ENCODE measurements at regions not wholly inside any gene's neighbourhood (a gene's known extent, or its start where the extent isn't known, plus 50 kb on each side); places are given as distances from the start of the nearest gene placed in this dataset.

- no peaks in the 10 kb centered on the region for H3K4me1 ChIP-seq (ENCODE audit: control insufficient read depth, insufficient read depth, low read length)
- ChIA-PET POLR2A (no interaction called here), CTCF (no interaction called here), SMC1A (ENCODE audit: uncharacterized antibody, unreplicated experiment) (no interaction called here), RAD21 (ENCODE audit: unreplicated experiment) (no interaction called here)
- H3K9ac ChIP-seq (ENCODE audit: control insufficient read depth, insufficient read depth, low read length): no peak overlapping the region
- no peak overlapping the region for H3K27ac ChIP-seq (ENCODE audit: control insufficient read depth, insufficient read depth)
- ATAC-seq: no peak
- H3K4me2 ChIP-seq (ENCODE audit: control insufficient read depth, insufficient read depth): no peak overlapping the region
- no peaks in the 10 kb centered on the region for H3K79me2 ChIP-seq (ENCODE audit: control insufficient read depth, insufficient read depth, low read length)
- no peaks in the 10 kb centered on the region for H3K36me3 ChIP-seq (ENCODE audit: control insufficient read depth in 2 of 2, insufficient read depth in 2 of 2, low read length in 1 of 2)
- in situ Hi-C loops (cut with MboI) (no loop called here), intact Hi-C loops (cut with micrococcal nuclease; ENCODE audit: unreplicated experiment) (no loop called here)
- BruUV-seq (replicated peaks): no TSS peak
- H3K9me3 ChIP-seq (replicated peaks; ENCODE audit: control insufficient read depth, insufficient read depth, low read length): no peaks in the 10 kb centered on the region; the same call in 2 of the 3 replicates
- 37% methylated on average over 13 of the region's 13 CpGs for WGBS (ENCODE audit: insufficient coverage, insufficient replicate concordance, low lambda C conversion rate, missing lambda C conversion rate)
- H4K20me1 ChIP-seq (ENCODE audit: control insufficient read depth, insufficient read depth): no peaks in the 10 kb centered on the region
- no peaks in the 10 kb centered on the region for H3K27me3 ChIP-seq (replicated peaks in 1 of 2; ENCODE audit: control insufficient read depth in 2 of 2, insufficient read depth in 2 of 2, low read length in 1 of 2)
- DNase-seq (ENCODE audit: low read depth, low spot score): no peak
- TF ChIP-seq ZZZ3 (IDR thresholded peaks at IDR 0.05; ENCODE audit: control insufficient read depth, insufficient read length, low read depth) (no peak), HCFC1 (IDR thresholded peaks at IDR 0.05; ENCODE audit: low read length) (no peak), NR2C2 (IDR thresholded peaks at IDR 0.05; ENCODE audit: borderline replicate concordance, control insufficient read depth, insufficient read length, low read depth) (no peak), SUZ12 (IDR thresholded peaks at IDR 0.05; ENCODE audit: unreplicated experiment) (no peak), NFYB (IDR thresholded peaks at IDR 0.05; ENCODE audit: insufficient read depth, low read depth, low read length) (no peak), SIX5 (IDR thresholded peaks at IDR 0.05; ENCODE audit: low read depth, low read length, severe bottlenecking) (no peak), CEBPB (IDR thresholded peaks at IDR 0.05; ENCODE audit: borderline replicate concordance in 1 of 2, low read depth in 2 of 2, low read length in 2 of 2) (no peak), POLR2AphosphoS5 (IDR thresholded peaks at IDR 0.05; ENCODE audit: low read length) (no peak)
- H3K4me3 ChIP-seq: no peak overlapping the region
- FAIRE-seq: no peak
- H2AFZ ChIP-seq (ENCODE audit: control insufficient read depth, low read depth, low read length): no peak overlapping the region
These were observed 297.8 kb downstream of the WDR11 start for GRCh38 chr10:121148921-121149320.

DNA sequence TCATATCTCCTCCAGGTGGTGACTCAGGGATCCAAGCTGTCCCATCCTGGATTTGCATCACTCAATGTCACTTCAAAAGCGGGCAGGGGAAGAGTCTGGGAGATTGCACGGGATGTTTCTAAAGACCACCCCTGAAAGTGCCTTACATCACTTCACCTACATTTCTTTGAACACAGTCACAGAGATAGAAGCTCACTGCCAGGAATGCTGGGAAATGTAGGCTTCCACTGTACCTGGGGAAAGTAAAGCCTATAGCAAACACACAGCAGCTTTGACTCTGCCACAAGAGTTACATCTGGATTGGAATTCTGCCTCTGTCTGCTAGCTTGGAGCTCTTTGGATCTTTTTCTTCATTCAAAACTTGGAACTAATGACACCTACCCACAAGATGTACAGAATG lies 300.9 kb downstream of the WDR11 start:
- ATAC-seq: no peak
- TF ChIP-seq SMARCA5 (IDR thresholded peaks at IDR 0.05) (no peak), KLF5 (IDR thresholded peaks at IDR 0.05; ENCODE audit: partially characterized antibody) (no peak), LARP7 (IDR thresholded peaks at IDR 0.05) (no peak), SUPT20H (IDR thresholded peaks at IDR 0.05; ENCODE audit: borderline replicate concordance, control insufficient read depth, low read depth, low read length) (no peak), ELK1 (IDR thresholded peaks at IDR 0.05; ENCODE audit: low read depth, low read length) (no peak), NFYB (IDR thresholded peaks at IDR 0.05; ENCODE audit: insufficient read depth, low read depth, low read length) (no peak), JUND (IDR thresholded peaks at IDR 0.05; ENCODE audit: low read depth, low read length) (no peak)
- TF ChIP-seq, protein P1, sequence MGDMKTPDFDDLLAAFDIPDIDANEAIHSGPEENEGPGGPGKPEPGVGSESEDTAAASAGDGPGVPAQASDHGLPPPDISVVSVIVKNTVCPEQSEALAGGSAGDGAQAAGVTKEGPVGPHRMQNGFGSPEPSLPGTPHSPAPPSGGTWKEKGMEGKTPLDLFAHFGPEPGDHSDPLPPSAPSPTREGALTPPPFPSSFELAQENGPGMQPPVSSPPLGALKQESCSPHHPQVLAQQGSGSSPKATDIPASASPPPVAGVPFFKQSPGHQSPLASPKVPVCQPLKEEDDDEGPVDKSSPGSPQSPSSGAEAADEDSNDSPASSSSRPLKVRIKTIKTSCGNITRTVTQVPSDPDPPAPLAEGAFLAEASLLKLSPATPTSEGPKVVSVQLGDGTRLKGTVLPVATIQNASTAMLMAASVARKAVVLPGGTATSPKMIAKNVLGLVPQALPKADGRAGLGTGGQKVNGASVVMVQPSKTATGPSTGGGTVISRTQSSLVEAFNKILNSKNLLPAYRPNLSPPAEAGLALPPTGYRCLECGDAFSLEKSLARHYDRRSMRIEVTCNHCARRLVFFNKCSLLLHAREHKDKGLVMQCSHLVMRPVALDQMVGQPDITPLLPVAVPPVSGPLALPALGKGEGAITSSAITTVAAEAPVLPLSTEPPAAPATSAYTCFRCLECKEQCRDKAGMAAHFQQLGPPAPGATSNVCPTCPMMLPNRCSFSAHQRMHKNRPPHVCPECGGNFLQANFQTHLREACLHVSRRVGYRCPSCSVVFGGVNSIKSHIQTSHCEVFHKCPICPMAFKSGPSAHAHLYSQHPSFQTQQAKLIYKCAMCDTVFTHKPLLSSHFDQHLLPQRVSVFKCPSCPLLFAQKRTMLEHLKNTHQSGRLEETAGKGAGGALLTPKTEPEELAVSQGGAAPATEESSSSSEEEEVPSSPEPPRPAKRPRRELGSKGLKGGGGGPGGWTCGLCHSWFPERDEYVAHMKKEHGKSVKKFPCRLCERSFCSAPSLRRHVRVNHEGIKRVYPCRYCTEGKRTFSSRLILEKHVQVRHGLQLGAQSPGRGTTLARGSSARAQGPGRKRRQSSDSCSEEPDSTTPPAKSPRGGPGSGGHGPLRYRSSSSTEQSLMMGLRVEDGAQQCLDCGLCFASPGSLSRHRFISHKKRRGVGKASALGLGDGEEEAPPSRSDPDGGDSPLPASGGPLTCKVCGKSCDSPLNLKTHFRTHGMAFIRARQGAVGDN (IDR thresholded peaks at IDR 0.05): no peak

More for the DNA sequence above, 300.9 kb downstream of the WDR11 start:
- BruUV-seq (replicated peaks): no TSS peak
- ChIA-PET SMC1A (ENCODE audit: uncharacterized antibody, unreplicated experiment) (interaction anchor here (0.7 kb wide), 1 partner anchor 24 kb away, joined by 4 read pairs; no protein-coding TSS in a partner anchor), RAD21 (ENCODE audit: unreplicated experiment) (no interaction called here), CTCF (no interaction called here), POLR2A (no interaction called here)
- intact Hi-C loops (cut with micrococcal nuclease; ENCODE audit: unreplicated experiment) (no loop called here), in situ Hi-C loops (cut with MboI) (no loop called here)
- no peak for DNase-seq (ENCODE audit: low read depth, low spot score)
- Histone ChIP-seq H3K36me3 (ENCODE audit: control insufficient read depth in 2 of 2, insufficient read depth in 2 of 2, low read length in 1 of 2) (no peaks in the 10 kb centered on the region), H3K27me3 (replicated peaks in 1 of 2; ENCODE audit: control insufficient read depth in 2 of 2, insufficient read depth in 2 of 2, low read length in 1 of 2) (no peaks in the 10 kb centered on the region), H3K4me1 (ENCODE audit: control insufficient read depth, insufficient read depth, low read length) (no peaks in the 10 kb centered on the region), H3K79me2 (ENCODE audit: control insufficient read depth, insufficient read depth, low read length) (no peaks in the 10 kb centered on the region), H3K9ac (ENCODE audit: control insufficient read depth, insufficient read depth, low read length) (no peak overlapping the region), H3K9me3 (replicated peaks; ENCODE audit: control insufficient read depth, insufficient read depth, low read length) (no peaks in the 10 kb centered on the region), H3K4me2 (ENCODE audit: control insufficient read depth, insufficient read depth) (no peak overlapping the region), H2AFZ (ENCODE audit: control insufficient read depth, low read depth, low read length) (no peak overlapping the region), H3K4me3 (no peak overlapping the region), H4K20me1 (ENCODE audit: control insufficient read depth, insufficient read depth) (no peaks in the 10 kb centered on the region), H3K27ac (ENCODE audit: control insufficient read depth, insufficient read depth) (no peak overlapping the region)
- 14% methylated on average over 2 of the region's 2 CpGs for WGBS (ENCODE audit: insufficient coverage, insufficient replicate concordance, low lambda C conversion rate, missing lambda C conversion rate)
- no peak for FAIRE-seq

All from GM12878 (cell line).